Upper lobe of right lung (tissue), 1 donor: ENCODE measurements at regions not wholly inside any gene's neighbourhood (a gene's known extent, or its start where the extent isn't known, plus 50 kb on each side); places are given as distances from the start of the nearest gene placed in this dataset.

Experiments used
- ATAC-seq: fragments of 200-7000 bp; cut with Tn5 transposase; one replicate; pipeline ENCODE4 v1.9.1; 2020; ENCODE audit warnings: mild to moderate bottlenecking, moderate library complexity
- DNase-seq: peaks from one replicate; pipeline ENCODE4 v3.0.0-alpha.2; 2020
- H3K27ac ChIP-seq: fragments of 200-600 bp; one replicate; pipeline ENCODE4 v1.8.0; 2022
- H3K27me3 ChIP-seq: fragments of 200-600 bp; one replicate; pipeline ENCODE4 v1.8.0; 2022; ENCODE audit warnings: mild to moderate bottlenecking
- H3K36me3 ChIP-seq: fragments of 200-600 bp; one replicate; pipeline ENCODE4 v1.8.0; 2022
- H3K4me1 ChIP-seq: fragments of 200-600 bp; one replicate; pipeline ENCODE4 v1.8.0; 2022
- H3K4me3 ChIP-seq: fragments of 200-600 bp; one replicate; pipeline ENCODE4 v1.8.0; 2022; ENCODE audit warnings: mild to moderate bottlenecking
- H3K9me3 ChIP-seq: fragments of 200-600 bp; one replicate; pipeline ENCODE4 v1.8.0; 2022
- CTCF ChIP-seq: fragments of 200-600 bp; IDR thresholded peaks from one replicate; pipeline ENCODE4 v1.8.0; 2022; ENCODE audit warnings: antibody characterized with exemption
- intact Hi-C: fragments of 100-400 bp; cut with DNase I; formaldehyde crosslinking; loops from one replicate; pipeline ENCODE4 v1.11.0; 2022
- donor health status: DM: no; HTN: yes; CAD: no; lungs with severe emphysema.

GRCh38 chr4:38461342-38461741 is 202.7 kb upstream of the KLF3 start:
- no peak overlapping the region for H3K27ac ChIP-seq
- no peak for TF ChIP-seq CTCF
- ATAC-seq (no peak), DNase-seq (no peak)
- no peaks in the 10 kb centered on the region for H3K4me1 ChIP-seq
- no peaks in the 10 kb centered on the region for H3K9me3 ChIP-seq
- H3K4me3 ChIP-seq: no peak overlapping the region
- H3K36me3 ChIP-seq: no peaks in the 10 kb centered on the region
- intact Hi-C loops: no loop called here
- H3K27me3 ChIP-seq: no peaks in the 10 kb centered on the region

GRCh38 chr4:38462367-38463055 is 201.5 kb upstream of the KLF3 start:
- DNase-seq (no peak), ATAC-seq (peak; percentile 22)
- Histone ChIP-seq H3K27ac (no peak overlapping the region), H3K27me3 (no peaks in the 10 kb centered on the region), H3K9me3 (no peaks in the 10 kb centered on the region), H3K36me3 (no peaks in the 10 kb centered on the region), H3K4me3 (no peak overlapping the region), H3K4me1 (no peaks in the 10 kb centered on the region)
- no peak for TF ChIP-seq CTCF
- intact Hi-C loops: no loop called here

GRCh38 chr4:38463268-38463958 is 200.6 kb upstream of the KLF3 start:
- ATAC-seq: no peak
- intact Hi-C loops: no loop called here
- TF ChIP-seq CTCF: no peak

GRCh38 chr4:38464328-38464727 is 199.7 kb upstream of the KLF3 start:
- no peak for DNase-seq
- H3K27ac ChIP-seq: no peak overlapping the region
- ATAC-seq: no peak
- no peaks in the 10 kb centered on the region for H3K4me1 ChIP-seq
- intact Hi-C loops: no loop called here
- no peaks in the 10 kb centered on the region for H3K9me3 ChIP-seq
- no peak for TF ChIP-seq CTCF
- no peak overlapping the region for H3K4me3 ChIP-seq
- no peaks in the 10 kb centered on the region for H3K27me3 ChIP-seq
- H3K36me3 ChIP-seq: no peaks in the 10 kb centered on the region

More at GRCh38 chr4:38463268-38463958, 200.6 kb upstream of the KLF3 start:
- H3K4me3 ChIP-seq: no peak overlapping the region
- H3K9me3 ChIP-seq: no peaks in the 10 kb centered on the region
- DNase-seq: no peak
- no peaks in the 10 kb centered on the region for H3K27me3 ChIP-seq
- no peaks in the 10 kb centered on the region for H3K36me3 ChIP-seq
- no peaks in the 10 kb centered on the region for H3K4me1 ChIP-seq
- H3K27ac ChIP-seq: no peak overlapping the region

- intact Hi-C loops: no loop called here
- Histone ChIP-seq H3K9me3 (no peaks in the 10 kb centered on the region), H3K27ac (no peak overlapping the region), H3K4me3 (no peak overlapping the region), H3K36me3 (no peaks in the 10 kb centered on the region), H3K27me3 (no peaks in the 10 kb centered on the region), H3K4me1 (no peaks in the 10 kb centered on the region)
- no peak for ATAC-seq
- no peak for DNase-seq
- TF ChIP-seq CTCF: no peak
Observed at GRCh38 chr4:38466401-38466800, 197.6 kb upstream of the KLF3 start.
